H1 (cell line): ENCODE measurements at regions not wholly inside any gene's neighbourhood (a gene's known extent, or its start where the extent isn't known, plus 50 kb on each side); places are given as distances from the start of the nearest gene placed in this dataset.

Experiments used
- CTCF ChIA-PET: fragments of 300-600 bp; sonication (Branson Sonifier 250); formaldehyde crosslinking; loops from one replicate; lab custom pipeline; 2021; ENCODE audit not compliant: partially characterized antibody; lab: Charles Lee
- POLR2A ChIA-PET: fragments of 300-600 bp; sonication (Branson Sonifier 250); formaldehyde crosslinking; loops from one replicate; lab custom pipeline; 2021; ENCODE audit warnings: inconsistent platforms; ENCODE audit not compliant: partially characterized antibody; lab: Charles Lee
- DNase-seq, 2 experiments: peaks; one replicate each; pipeline versions ENCODE4 v3.0.0 to v3.0.0-alpha.2; 2010 to 2022; ENCODE audit warnings: low spot score in 2 of 2, low read depth in 1 of 2, mixed read lengths in 1 of 2
- FAIRE-seq: peaks from 2 replicates; lab custom pipeline; 2011; peaks lifted over from hg19 to GRCh38; lab: Jason Lieb, UNC
- H2AFZ ChIP-seq: 2 replicates; pipeline ENCODE4 v1.8.1; 2012; ENCODE audit warnings: low read length, inconsistent platforms
- H2AK5ac ChIP-seq: 2 replicates; pipeline ENCODE4 v1.6.1; 2013; ENCODE audit warnings: low read depth, low read length
- H2BK120ac ChIP-seq: replicated peaks from 2 replicates; pipeline ENCODE3; 2013; ENCODE audit warnings: low read depth, low read length, inconsistent platforms
- H2BK12ac ChIP-seq: 2 replicates; pipeline ENCODE4 v1.6.1; 2013; ENCODE audit warnings: low read depth, low read length
- H2BK15ac ChIP-seq: 2 replicates; pipeline ENCODE4 v1.6.1; 2013; ENCODE audit warnings: low read length
- H2BK20ac ChIP-seq: 2 replicates; pipeline ENCODE4 v1.6.1; 2013; ENCODE audit warnings: low read length
- H2BK5ac ChIP-seq: 2 replicates; pipeline ENCODE4 v1.6.1; 2013; ENCODE audit warnings: low read depth, low read length
- H3K14ac ChIP-seq: 2 replicates; pipeline ENCODE4 v1.6.1; 2013; ENCODE audit warnings: inconsistent platforms; ENCODE audit not compliant: insufficient read length
- H3K18ac ChIP-seq: 2 replicates; pipeline ENCODE4 v1.6.1; 2013; ENCODE audit warnings: low read length; ENCODE audit errors: extremely low read depth
- H3K23ac ChIP-seq: 2 replicates; pipeline ENCODE4 v1.6.1; 2013; ENCODE audit warnings: inconsistent platforms; ENCODE audit not compliant: insufficient read length
- H3K23me2 ChIP-seq: 2 replicates; pipeline ENCODE4 v1.6.1; 2013; ENCODE audit warnings: low read depth, low read length
- H3K27ac ChIP-seq: 2 replicates; pipeline ENCODE4 v1.6.1; 2011; ENCODE audit warnings: low read depth, low read length, inconsistent platforms
- H3K27me3 ChIP-seq, 4 experiments: replicated peaks in 1 of 4; 1 replicate in 1 of 4; 2 replicates in 3 of 4; pipeline versions ENCODE4 v1.6.1 to v1.8.1; 2011 to 2013; ENCODE audit warnings: low read length in 3 of 4, mild to moderate bottlenecking in 3 of 4, inconsistent platforms in 2 of 4, mixed read lengths in 2 of 4, moderate library complexity in 1 of 4; ENCODE audit not compliant: control insufficient read depth in 3 of 4, insufficient read depth in 3 of 4; ENCODE audit errors: extremely low read depth in 1 of 4
- H3K36me3 ChIP-seq, 4 experiments: 2 replicates each; pipeline versions ENCODE4 v1.6.1 to v1.8.1; 2011 to 2013; ENCODE audit warnings: mild to moderate bottlenecking in 4 of 4, low read length in 3 of 4, moderate library complexity in 2 of 4, control low read depth in 1 of 4, inconsistent platforms in 1 of 4; ENCODE audit not compliant: insufficient read depth in 4 of 4, control insufficient read depth in 2 of 4
- H3K4ac ChIP-seq: replicated peaks from 2 replicates; pipeline ENCODE3; 2013; ENCODE audit warnings: low read length, low read depth, mixed read lengths, inconsistent platforms; ENCODE audit not compliant: insufficient read length
- H3K4me1 ChIP-seq, 4 experiments: replicated peaks in 1 of 4; 1 replicate in 1 of 4; 2 replicates in 3 of 4; pipeline versions ENCODE4 v1.6.1 to v1.8.1; 2011 to 2013; ENCODE audit warnings: low read length in 3 of 4, inconsistent platforms in 2 of 4, mixed read lengths in 1 of 4; ENCODE audit not compliant: insufficient read depth in 4 of 4, control insufficient read depth in 3 of 4
- H3K4me2 ChIP-seq, 2 experiments: 2 replicates each; pipeline versions ENCODE4 v1.6.1 to v1.8.1; 2011 to 2013; ENCODE audit warnings: low read depth in 2 of 2, low read length in 2 of 2, control low read depth in 1 of 2, inconsistent platforms in 1 of 2, mild to moderate bottlenecking in 1 of 2; ENCODE audit not compliant: insufficient read depth in 1 of 2
- H3K4me3 ChIP-seq, 4 experiments: fragments of 200-600, 300-600 bp in 1 of 4; sonication (generic), shearing (Covaris generic), sonication (Bioruptor Twin) in 1 of 4; 2 replicates each; pipeline versions ENCODE4 v1.5.1 to v1.8.1; 2011 to 2016; ENCODE audit warnings: low read length in 4 of 4, low read depth in 3 of 4, control low read depth in 2 of 4, inconsistent platforms in 2 of 4, mild to moderate bottlenecking in 2 of 4, mixed read lengths in 1 of 4, moderate library complexity in 1 of 4; ENCODE audit not compliant: insufficient read depth in 2 of 4; ENCODE audit errors: extremely low read depth in 1 of 4
- H3K56ac ChIP-seq: replicated peaks from 2 replicates; pipeline ENCODE3; 2013; ENCODE audit warnings: low read depth, mild to moderate bottlenecking, mixed read lengths, low read length, inconsistent platforms; ENCODE audit not compliant: insufficient read length
- H3K79me1 ChIP-seq: 2 replicates; pipeline ENCODE4 v1.6.1; 2013; ENCODE audit warnings: low read depth, low read length, control low read depth
- H3K79me2 ChIP-seq, 2 experiments: 2 replicates each; pipeline versions ENCODE4 v1.6.1 to v1.8.1; 2012 to 2013; ENCODE audit warnings: low read length in 2 of 2, mild to moderate bottlenecking in 2 of 2, inconsistent platforms in 1 of 2; ENCODE audit not compliant: insufficient read depth in 2 of 2, control insufficient read depth in 1 of 2
- H3K9ac ChIP-seq, 4 experiments: replicated peaks in 1 of 4; 1 replicate in 1 of 4; 2 replicates in 3 of 4; pipeline versions ENCODE4 v1.6.1 to v1.8.1; 2011 to 2013; ENCODE audit warnings: low read depth in 3 of 4, low read length in 3 of 4, control low read depth in 2 of 4, mild to moderate bottlenecking in 2 of 4, moderate library complexity in 2 of 4, inconsistent platforms in 1 of 4; ENCODE audit errors: extremely low read depth in 1 of 4
- H3K9me3 ChIP-seq, 2 experiments: 2 replicates each; pipeline versions ENCODE4 v1.6.1 to v1.8.1; 2012 to 2013; ENCODE audit warnings: mild to moderate bottlenecking in 2 of 2, moderate library complexity in 2 of 2, control low read depth in 1 of 2, inconsistent platforms in 1 of 2, low read depth in 1 of 2, low read length in 1 of 2, mixed read lengths in 1 of 2; ENCODE audit not compliant: insufficient read depth in 2 of 2
- H4K20me1 ChIP-seq, 2 experiments: replicated peaks in 1 of 2; 2 replicates each; pipeline versions ENCODE3 to v1.8.1; 2011 to 2013; ENCODE audit warnings: inconsistent platforms in 2 of 2, low read length in 2 of 2, mild to moderate bottlenecking in 1 of 2; ENCODE audit not compliant: insufficient read depth in 2 of 2, control insufficient read depth in 1 of 2
- H4K5ac ChIP-seq: 2 replicates; pipeline ENCODE4 v1.6.1; 2013; ENCODE audit warnings: low read length, low read depth, mixed read lengths, inconsistent platforms; ENCODE audit not compliant: insufficient read length
- H4K8ac ChIP-seq: 2 replicates; pipeline ENCODE4 v1.8.0; 2013; ENCODE audit warnings: mild to moderate bottlenecking, moderate library complexity, low read length, inconsistent platforms; ENCODE audit not compliant: insufficient read depth; ENCODE audit errors: extremely low read depth
- H4K91ac ChIP-seq: replicated peaks from 2 replicates; pipeline ENCODE3; 2013; ENCODE audit warnings: low read length, mixed read lengths, inconsistent platforms; ENCODE audit not compliant: insufficient read length
- ATF2 ChIP-seq: IDR thresholded peaks from 2 replicates; pipeline ENCODE4 v1.6.1; 2012; ENCODE audit warnings: low read length, inconsistent platforms
- ATF3 ChIP-seq: IDR thresholded peaks from 2 replicates; pipeline ENCODE4 v1.6.1; 2011; ENCODE audit warnings: low read depth, mild to moderate bottlenecking, low read length; ENCODE audit not compliant: insufficient read depth
- BACH1 ChIP-seq: IDR thresholded peaks from 2 replicates; pipeline ENCODE4 v1.6.1; 2012; ENCODE audit warnings: low read length, improper control_type of control experiment
- NRF1 ChIP-seq: IDR thresholded peaks from 2 replicates; pipeline ENCODE4 v1.6.1; 2011; ENCODE audit warnings: mild to moderate bottlenecking, low read depth, low read length, improper control_type of control experiment
- POLR2A ChIP-seq, 2 experiments: IDR thresholded peaks; 1 replicate in 1 of 2; 2 replicates in 1 of 2; pipeline ENCODE4 v1.6.1; 2011; ENCODE audit warnings: low read depth in 2 of 2, low read length in 2 of 2, mild to moderate bottlenecking in 2 of 2; ENCODE audit errors: control extremely low read depth in 1 of 2
- POLR2AphosphoS5 ChIP-seq: IDR thresholded peaks from 2 replicates; pipeline ENCODE4 v1.6.1; 2011; ENCODE audit warnings: low read depth, low read length
- RAD21 ChIP-seq, 2 experiments: IDR thresholded peaks in 1 of 2; conservative IDR thresholded peaks in 1 of 2; 2 replicates each; pipeline ENCODE4 v1.6.1; 2011; ENCODE audit warnings: low read depth in 2 of 2, low read length in 2 of 2, improper control_type of control experiment in 1 of 2, inconsistent platforms in 1 of 2, mild to moderate bottlenecking in 1 of 2, moderate library complexity in 1 of 2
- RNF2 ChIP-seq: fragments of 200-900, 300-1000 bp; sonication (generic); IDR thresholded peaks from 2 replicates; pipeline ENCODE4 v1.7.1; 2016; ENCODE audit warnings: borderline replicate concordance, low read depth, mild to moderate bottlenecking, antibody characterized with exemption, low read length; ENCODE audit not compliant: poor library complexity, severe bottlenecking; ENCODE audit errors: missing control alignments
- RXRA ChIP-seq: IDR thresholded peaks from 2 replicates; pipeline ENCODE4 v1.6.1; 2011; ENCODE audit warnings: low read depth, mild to moderate bottlenecking, low read length, moderate library complexity; ENCODE audit not compliant: insufficient read depth
- USF2 ChIP-seq: IDR thresholded peaks from 2 replicates; pipeline ENCODE4 v1.6.1; 2011; ENCODE audit warnings: low read length, improper control_type of control experiment
- ZNF274 ChIP-seq: IDR thresholded peaks from 2 replicates; pipeline ENCODE4 v1.7.0; 2012; ENCODE audit warnings: low read length, borderline replicate concordance; ENCODE audit errors: extremely low read depth

- Histone ChIP-seq H3K23ac (no peak overlapping the region), H3K36me3 (no peaks in the 10 kb centered on the region), H3K27me3 (no peaks in the 10 kb centered on the region), H2BK120ac (no peak overlapping the region), H3K9me3 (no peaks in the 10 kb centered on the region), H3K4me1 (no peaks in the 10 kb centered on the region), H2BK12ac (no peak overlapping the region), H3K4ac (no peak overlapping the region), H3K27ac (no peak overlapping the region), H4K20me1 (no peaks in the 10 kb centered on the region), H3K79me1 (no peaks in the 10 kb centered on the region), H3K18ac (no peak overlapping the region), H2AK5ac (no peak overlapping the region), H4K5ac (no peak overlapping the region), H2BK20ac (no peak overlapping the region), H3K4me2 (no peak overlapping the region), H3K14ac (no peak overlapping the region), H2BK5ac (no peak overlapping the region), H3K23me2 (no peaks in the 10 kb centered on the region), H3K79me2 (no peaks in the 10 kb centered on the region), H4K8ac (no peak overlapping the region), H3K9ac (no peak overlapping the region), H3K4me3 (no peak overlapping the region), H2BK15ac (no peak overlapping the region), H3K56ac (no peak overlapping the region), H2AFZ (no peak overlapping the region), H4K91ac (no peak overlapping the region)
- DNase-seq, result no peak
- TF ChIP-seq USF2 (no peak), ATF2 (no peak), RAD21 (IDR thresholded peaks at IDR 0.05 in 1 of 2, conservative IDR thresholded peaks at IDR 0.05 in 1 of 2; ENCODE audit: low read depth in 2 of 2, low read length in 2 of 2) (no peak), ATF3 (no peak), RNF2 (no peak), NRF1 (no peak), BACH1 (no peak), RXRA (no peak), POLR2A (IDR thresholded peaks at IDR 0.05; ENCODE audit: control extremely low read depth in 1 of 2, low read depth in 2 of 2, low read length in 2 of 2) (no peak), POLR2AphosphoS5 (no peak), ZNF274 (no peak)
- FAIRE-seq, result no peak
- CTCF ChIA-PET, result interaction anchor here (1.1 kb wide), 1 partner anchor 106 kb away, joined by 3 read pairs; no protein-coding TSS in a partner anchor
- POLR2A ChIA-PET, result interaction anchor here (1.1 kb wide), 1 partner anchor 147 kb away, joined by 4 read pairs; no protein-coding TSS in a partner anchor
Observed at GRCh38 chr5:112013660-112014059, 256.7 kb upstream of the NREP start.
